Choroid plexus epithelial cell (primary cell): ENCODE measurements at regions not wholly inside any gene's neighbourhood (a gene's known extent, or its start where the extent isn't known, plus 50 kb on each side); places are given as distances from the start of the nearest gene placed in this dataset.

Source experiments
- DNase-seq: peaks from one replicate; pipeline ENCODE4 v3.0.0-alpha.2; 2010; ENCODE audit warnings: low read depth
- H3K4me3 ChIP-seq: 2 replicates; pipeline ENCODE4 v1.5.1; 2011; ENCODE audit warnings: low read depth, mild to moderate bottlenecking, control low read depth, low read length, moderate library complexity
- TF ChIP-seq, protein P1 (sequence below): conservative IDR thresholded peaks from 2 replicates; pipeline ENCODE4 v1.5.1; 2011; ENCODE audit warnings: low read depth, mild to moderate bottlenecking, control low read depth, inconsistent platforms, low read length, moderate library complexity

DNA sequence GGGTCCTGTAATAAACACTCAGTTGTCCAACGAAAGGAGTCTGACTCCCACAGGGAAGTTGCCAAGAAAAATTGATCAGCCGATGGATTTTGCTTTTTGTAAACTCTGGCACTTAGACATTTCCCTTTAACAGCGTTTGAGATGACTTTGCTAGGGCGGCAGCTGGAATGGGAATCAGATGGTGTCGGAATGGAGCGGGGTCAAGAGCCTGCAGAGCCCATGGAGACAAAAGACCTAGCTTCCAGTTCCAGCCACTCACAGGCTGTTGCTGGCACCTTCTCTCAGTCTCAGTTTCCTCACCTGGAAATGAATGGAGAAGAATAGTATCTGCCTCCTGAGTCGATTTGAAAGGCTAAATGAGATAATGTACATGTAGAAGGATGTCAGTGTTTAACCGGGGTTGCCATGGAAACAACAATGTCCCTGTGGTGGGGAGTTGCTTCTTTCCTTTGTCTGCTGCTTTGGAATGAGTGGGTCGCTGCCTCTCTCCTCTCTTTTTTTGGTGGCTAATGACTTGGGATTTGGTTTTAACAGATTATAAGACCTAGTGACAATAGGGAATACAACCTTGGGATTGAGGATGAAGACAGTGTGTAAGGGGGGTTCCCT lies 137.4 kb downstream of the GAS1 start:
- TF ChIP-seq, protein P1, sequence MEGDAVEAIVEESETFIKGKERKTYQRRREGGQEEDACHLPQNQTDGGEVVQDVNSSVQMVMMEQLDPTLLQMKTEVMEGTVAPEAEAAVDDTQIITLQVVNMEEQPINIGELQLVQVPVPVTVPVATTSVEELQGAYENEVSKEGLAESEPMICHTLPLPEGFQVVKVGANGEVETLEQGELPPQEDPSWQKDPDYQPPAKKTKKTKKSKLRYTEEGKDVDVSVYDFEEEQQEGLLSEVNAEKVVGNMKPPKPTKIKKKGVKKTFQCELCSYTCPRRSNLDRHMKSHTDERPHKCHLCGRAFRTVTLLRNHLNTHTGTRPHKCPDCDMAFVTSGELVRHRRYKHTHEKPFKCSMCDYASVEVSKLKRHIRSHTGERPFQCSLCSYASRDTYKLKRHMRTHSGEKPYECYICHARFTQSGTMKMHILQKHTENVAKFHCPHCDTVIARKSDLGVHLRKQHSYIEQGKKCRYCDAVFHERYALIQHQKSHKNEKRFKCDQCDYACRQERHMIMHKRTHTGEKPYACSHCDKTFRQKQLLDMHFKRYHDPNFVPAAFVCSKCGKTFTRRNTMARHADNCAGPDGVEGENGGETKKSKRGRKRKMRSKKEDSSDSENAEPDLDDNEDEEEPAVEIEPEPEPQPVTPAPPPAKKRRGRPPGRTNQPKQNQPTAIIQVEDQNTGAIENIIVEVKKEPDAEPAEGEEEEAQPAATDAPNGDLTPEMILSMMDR: no peak
- H3K4me3 ChIP-seq: no peak overlapping the region
- DNase-seq: no peak

DNA sequence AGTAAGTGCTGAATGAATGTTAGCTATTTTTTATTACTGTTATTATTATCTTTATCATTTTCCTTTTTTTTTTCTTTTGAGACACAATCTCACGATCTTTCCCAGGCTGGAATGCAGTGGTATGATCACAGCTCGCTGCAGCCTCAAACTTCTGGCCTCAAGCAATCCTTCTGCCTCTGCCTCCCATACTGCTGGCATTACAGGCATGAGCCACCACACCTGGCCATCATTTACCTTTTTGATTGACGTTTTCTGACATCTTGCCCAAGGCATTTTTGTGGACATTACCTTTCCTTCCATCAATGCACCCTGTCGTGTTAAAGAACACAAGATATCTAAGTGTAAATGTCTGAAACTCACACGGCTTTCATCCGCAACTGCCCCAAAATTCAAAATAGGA lies 138.2 kb downstream of the GAS1 start:
- TF ChIP-seq, protein P1: no peak
- H3K4me3 ChIP-seq: no peak overlapping the region
- DNase-seq: no peak

DNA sequence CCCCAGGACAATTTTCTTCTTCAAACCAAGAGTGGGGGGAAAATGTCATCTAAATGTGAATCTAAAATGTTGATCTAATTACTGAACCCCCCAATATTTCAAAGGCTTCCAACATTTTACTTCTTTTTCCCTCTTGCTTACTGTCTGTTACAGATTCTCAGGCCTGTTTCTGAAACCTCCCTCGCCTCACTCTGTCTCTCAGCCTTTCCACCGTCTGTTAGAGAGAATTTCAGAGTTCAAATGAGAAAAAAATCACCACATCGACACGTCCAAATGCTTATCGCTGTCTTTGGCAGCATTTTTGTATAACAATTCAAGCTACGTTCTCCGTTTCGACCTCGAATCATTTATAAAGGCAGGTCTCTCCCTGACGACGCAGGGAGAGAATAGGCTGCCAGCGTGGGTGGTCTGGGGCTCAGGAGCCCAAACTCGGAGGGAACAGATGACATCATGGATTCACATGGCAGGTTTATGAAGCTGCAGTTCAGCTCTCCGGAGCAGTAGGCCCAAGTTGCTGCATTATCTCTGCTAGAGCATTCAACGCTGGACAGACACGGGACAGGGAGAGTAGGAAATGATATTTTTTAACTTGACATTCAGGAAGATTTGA lies 139.8 kb downstream of the GAS1 start:
- TF ChIP-seq, protein P1: no peak
- H3K4me3 ChIP-seq: no peak overlapping the region
- peak; percentile 30 for DNase-seq

DNA sequence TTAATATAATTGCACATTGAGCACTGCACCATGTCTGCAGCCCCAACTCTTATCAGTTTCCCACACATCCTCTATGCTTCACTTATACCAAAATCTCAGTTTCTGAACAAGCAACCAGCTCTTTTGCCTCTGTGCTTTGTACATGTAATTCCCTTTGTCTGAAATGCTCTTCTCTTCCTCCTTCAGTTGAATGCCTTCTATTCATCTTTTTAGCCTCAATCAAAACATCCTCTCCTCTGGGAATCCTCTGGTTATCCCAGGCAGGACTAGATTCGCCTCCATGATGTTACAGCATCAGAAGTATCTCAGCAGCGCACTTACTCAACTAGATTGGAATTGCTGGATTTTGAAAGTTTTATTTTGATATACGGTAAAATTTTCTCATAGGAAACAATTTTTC lies 143.3 kb downstream of the GAS1 start:
- TF ChIP-seq, protein P1: no peak
- no peak for DNase-seq
- H3K4me3 ChIP-seq: no peak overlapping the region

DNA sequence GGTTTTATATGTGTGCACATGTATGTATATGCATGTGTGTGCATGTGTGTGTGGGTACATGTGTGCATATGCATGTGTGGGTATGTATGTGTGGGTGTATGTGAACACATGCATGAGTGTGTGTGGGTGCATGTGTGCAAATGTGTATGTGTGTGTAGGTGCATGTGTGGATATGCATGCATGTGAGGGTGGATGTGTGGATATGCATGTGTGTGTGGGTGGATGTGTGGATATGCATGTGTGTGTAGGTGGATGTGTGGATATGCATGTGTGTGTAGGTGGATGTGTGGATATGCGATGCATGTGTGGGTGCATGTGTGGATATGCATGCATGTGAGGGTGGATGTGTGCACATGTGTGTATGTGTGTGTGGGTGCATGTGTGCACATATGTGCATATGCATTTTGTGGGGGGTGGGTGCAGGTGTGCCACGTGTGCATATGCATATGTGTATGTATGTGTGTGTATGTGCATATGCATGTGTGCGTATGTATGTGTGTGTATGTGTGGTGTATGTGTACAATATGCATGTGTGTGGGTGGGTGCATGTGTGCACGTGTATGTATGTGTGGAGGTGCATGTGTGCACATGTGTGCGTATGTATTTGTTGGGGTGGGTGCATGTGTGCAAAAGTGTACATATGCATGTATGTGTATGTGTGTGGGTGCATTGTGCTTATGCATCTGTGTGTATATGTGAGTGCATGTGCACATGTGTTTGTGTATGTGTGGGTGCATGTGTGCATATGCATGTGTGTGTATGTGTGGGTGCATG lies 144.2 kb downstream of the GAS1 start:
- TF ChIP-seq, protein P1: no peak
- no peak overlapping the region for H3K4me3 ChIP-seq

DNA sequence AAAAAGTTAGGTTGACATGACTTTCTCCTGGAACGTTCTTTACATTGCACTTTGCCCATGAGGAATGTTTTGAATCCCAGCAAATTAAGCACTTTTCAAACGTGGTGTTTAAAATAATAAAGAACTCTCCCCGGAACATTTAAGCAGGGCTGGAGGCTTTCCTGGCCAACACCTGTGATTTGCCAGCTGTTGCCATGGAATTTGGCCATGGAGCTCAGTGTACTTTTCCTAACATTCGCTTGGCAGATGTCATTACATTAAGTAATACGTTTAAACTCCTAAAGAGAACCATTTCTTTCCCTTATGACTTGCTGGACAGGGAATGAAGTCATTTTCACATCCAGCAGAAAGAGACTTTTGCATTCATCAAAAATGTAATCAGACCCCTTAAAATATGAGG lies 146.1 kb downstream of the GAS1 start:
- no peak for DNase-seq
- TF ChIP-seq, protein P1: no peak
- H3K4me3 ChIP-seq: no peak overlapping the region

More for the DNA sequence above, 144.2 kb downstream of the GAS1 start:
- DNase-seq: no peak

DNA sequence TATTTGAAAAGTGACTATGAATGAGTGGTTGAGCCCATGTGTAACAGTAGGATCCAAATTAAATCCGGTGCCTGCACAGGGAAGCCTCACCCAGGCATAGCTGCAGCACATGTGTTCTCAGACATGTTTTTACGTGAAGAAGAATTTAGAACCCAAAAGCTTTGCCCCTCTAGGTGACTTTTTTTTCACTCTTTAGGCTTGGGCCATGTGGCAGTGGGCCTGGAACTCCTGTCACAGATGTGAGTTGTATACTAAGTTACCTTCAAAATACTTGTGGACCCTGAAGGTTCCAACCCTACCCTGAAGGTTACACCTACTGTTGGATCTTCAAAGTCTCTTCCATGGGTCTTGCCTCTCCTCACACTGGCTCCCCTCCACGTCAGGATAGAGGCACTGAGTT lies 146.6 kb downstream of the GAS1 start:
- TF ChIP-seq, protein P1: no peak
- no peak for DNase-seq
- no peak overlapping the region for H3K4me3 ChIP-seq
